Lung (tissue), 11 donors: ENCODE measurements at regions not wholly inside any gene's neighbourhood (a gene's known extent, or its start where the extent isn't known, plus 50 kb on each side); places are given as distances from the start of the nearest gene placed in this dataset.

ENCODE experiments used
- ATAC-seq: fragments of 200-7000 bp; cut with Tn5 transposase; one replicate; pipeline ENCODE4 v1.9.1; 2020; ENCODE audit warnings: moderate number of reproducible peaks; ENCODE audit not compliant: insufficient read depth, low FRiP score
- DNase-seq, 3 donors: peaks; one replicate each; pipeline ENCODE4 v3.0.0-alpha.2; 2013 to 2017
- H3K27ac ChIP-seq, 2 donors: one replicate each; pipeline ENCODE4 v1.5.1; 2013; ENCODE audit warnings: mild to moderate bottlenecking in 2 of 2, moderate library complexity in 2 of 2, control low read depth in 1 of 2, inconsistent platforms in 1 of 2, low read depth in 1 of 2, low read length in 1 of 2
- H3K27me3 ChIP-seq, 3 donors: one replicate each; pipeline ENCODE4 v1.5.1; 2013; ENCODE audit warnings: low read length in 2 of 3; ENCODE audit not compliant: control insufficient read depth in 3 of 3, insufficient read depth in 3 of 3
- H3K36me3 ChIP-seq, 4 donors: one replicate each; pipeline ENCODE4 v1.5.1; 2013; ENCODE audit warnings: low read length in 4 of 4, mild to moderate bottlenecking in 1 of 4, moderate library complexity in 1 of 4; ENCODE audit not compliant: control insufficient read depth in 4 of 4, insufficient read depth in 4 of 4
- H3K4me1 ChIP-seq, 5 donors: one replicate each; pipeline ENCODE4 v1.5.1; 2013; ENCODE audit warnings: low read length in 5 of 5, mild to moderate bottlenecking in 2 of 5, moderate library complexity in 1 of 5; ENCODE audit not compliant: control insufficient read depth in 5 of 5, insufficient read depth in 5 of 5
- H3K4me3 ChIP-seq: one replicate; pipeline ENCODE4 v1.5.1; 2013; ENCODE audit warnings: mild to moderate bottlenecking, control low read depth, moderate library complexity
- H3K9ac ChIP-seq, 2 donors: one replicate each; pipeline ENCODE4 v1.5.1; 2013; ENCODE audit warnings: low read length in 2 of 2, control low read depth in 1 of 2; ENCODE audit not compliant: insufficient read depth in 1 of 2
- H3K9me3 ChIP-seq, 4 donors: one replicate each; pipeline ENCODE4 v1.5.1; 2013; ENCODE audit warnings: low read length in 3 of 4, mild to moderate bottlenecking in 1 of 4, moderate library complexity in 1 of 4; ENCODE audit not compliant: control insufficient read depth in 4 of 4, insufficient read depth in 3 of 4
- CTCF ChIP-seq: IDR thresholded peaks from 2 replicates; pipeline ENCODE4 v1.5.1; 2012; ENCODE audit warnings: mild to moderate bottlenecking; ENCODE audit errors: control extremely low read depth, extremely low read depth
- WGBS, 2 donors: extraction: QIAGEN DNeasy Blood & Tissue Kit; methylation state at CpG; one replicate each; pipeline ENCODE4 v1.1.7; 2013; 5-methylcytosine and 5-hydroxymethylcytosine counted together
- donor health status: control.
- donor health status: control.
- donor health status: Bipolar disorder and iron deficiency.
- donor health status: healthy.
- donor health status: DM: yes; HTN: yes; CAD: no.

DNA sequence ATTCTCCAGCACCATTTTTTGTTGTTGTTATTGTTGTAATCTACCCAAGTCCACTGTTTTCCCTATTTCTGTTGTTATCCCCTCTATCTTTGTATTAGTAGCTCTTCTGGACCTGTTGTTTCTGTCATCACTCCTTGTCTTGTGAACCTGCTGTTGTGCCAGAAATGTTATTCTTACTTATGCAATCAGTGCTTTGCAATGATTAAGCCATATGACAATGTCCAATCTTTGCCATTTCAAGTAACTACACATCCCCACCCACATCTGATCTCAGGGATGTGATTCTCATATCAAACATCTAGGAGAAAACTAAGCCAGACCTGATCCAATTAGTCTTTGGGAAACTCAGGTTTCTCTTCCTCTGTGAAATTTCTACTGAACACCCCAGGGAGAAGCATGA lies 472.6 kb upstream of the KLHL1 start:
- Histone ChIP-seq H3K4me3 (no peak overlapping the region), H3K36me3 (no peaks in the 10 kb centered on the region), H3K9me3 (no peaks in the 10 kb centered on the region), H3K27me3 (no peaks in the 10 kb centered on the region), H3K9ac (no peak overlapping the region), H3K27ac (no peak overlapping the region), H3K4me1 (no peaks in the 10 kb centered on the region)
- TF ChIP-seq CTCF: no peak
- ATAC-seq (no peak), DNase-seq (no peak)

DNA sequence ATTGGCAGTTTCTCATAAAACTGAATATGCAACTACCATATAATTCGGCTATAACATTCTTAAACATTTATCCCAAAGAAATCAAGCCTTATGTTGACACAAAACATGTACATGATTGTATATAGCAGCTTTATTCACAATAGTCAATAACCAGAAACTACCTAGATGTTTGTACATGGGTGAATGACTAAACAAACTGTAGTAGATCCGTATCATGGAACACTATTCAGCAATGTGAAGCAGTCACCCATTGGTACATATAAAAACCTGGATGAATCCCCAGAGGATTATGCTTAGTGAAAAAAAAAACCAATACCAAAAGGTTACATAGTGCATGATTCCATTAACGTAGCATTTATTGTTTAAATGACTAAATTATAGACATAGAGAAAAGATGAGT lies 471.7 kb upstream of the KLHL1 start:
- H3K9me3 ChIP-seq: no peaks in the 10 kb centered on the region
- TF ChIP-seq CTCF: no peak
- WGBS, 2 donors: 86 to 88% methylated on average over 3 of the region's 3 CpGs

GRCh38 chr13:70571221-70571620 lies 463.0 kb upstream of the KLHL1 start:
- TF ChIP-seq CTCF: no peak
- Histone ChIP-seq H3K9me3 (no peaks in the 10 kb centered on the region), H3K9ac (no peak overlapping the region), H3K4me1 (no peaks in the 10 kb centered on the region), H3K4me3 (no peak overlapping the region), H3K36me3 (no peaks in the 10 kb centered on the region), H3K27me3 (no peaks in the 10 kb centered on the region), H3K27ac (no peak overlapping the region)
- WGBS, 2 donors: 92 to 95% methylated on average over 3 of the region's 3 CpGs
- ATAC-seq (no peak), DNase-seq (no peak)

More for the DNA sequence above, 471.7 kb upstream of the KLHL1 start:
- no peak overlapping the region for H3K9ac ChIP-seq
- DNase-seq (no peak), ATAC-seq (no peak)
- H3K4me1 ChIP-seq: no peaks in the 10 kb centered on the region
- no peak overlapping the region for H3K4me3 ChIP-seq
- no peaks in the 10 kb centered on the region for H3K27me3 ChIP-seq
- no peaks in the 10 kb centered on the region for H3K36me3 ChIP-seq
- no peak overlapping the region for H3K27ac ChIP-seq

- ATAC-seq: no peak
- Histone ChIP-seq H3K4me1 (no peaks in the 10 kb centered on the region), H3K4me3 (no peak overlapping the region), H3K9ac (no peak overlapping the region), H3K27ac (no peak overlapping the region), H3K9me3 (no peaks in the 10 kb centered on the region), H3K27me3 (no peaks in the 10 kb centered on the region), H3K36me3 (no peaks in the 10 kb centered on the region)
- WGBS, 2 donors: 86 to 90% methylated on average over 1 of the region's 1 CpG
- no peak for TF ChIP-seq CTCF
- DNase-seq: peak in 2 of 3 donors; percentile 65 to 68
These were observed 460.3 kb upstream of the KLHL1 start for GRCh38 chr13:70568571-70568970.
